Astrocyte (in vitro differentiated cells and primary cell): ENCODE measurements at regions not wholly inside any gene's neighbourhood (a gene's known extent, or its start where the extent isn't known, plus 50 kb on each side); places are given as distances from the start of the nearest gene placed in this dataset.

ENCODE experiments used
- DNase-seq: peaks from one replicate; pipeline ENCODE4 v3.0.0-alpha.2; 2010; ENCODE audit warnings: low read depth
- FAIRE-seq: peaks from 2 replicates; lab custom pipeline; 2011; peaks lifted over from hg19 to GRCh38; lab: Jason Lieb, UNC
- H2AFZ ChIP-seq: 2 replicates; pipeline ENCODE4 v1.6.0; 2012; ENCODE audit warnings: low read depth, low read length, inconsistent platforms
- H3K27ac ChIP-seq: 2 replicates; pipeline ENCODE4 v1.5.1; 2011; ENCODE audit warnings: low read depth, low read length, inconsistent platforms
- H3K27me3 ChIP-seq: 2 replicates; pipeline ENCODE4 v1.6.0; 2011; ENCODE audit warnings: low read length, inconsistent platforms; ENCODE audit not compliant: insufficient read depth
- H3K36me3 ChIP-seq: 2 replicates; pipeline ENCODE4 v1.5.1; 2011; ENCODE audit warnings: low read length, inconsistent platforms; ENCODE audit not compliant: insufficient read depth
- H3K4me1 ChIP-seq: 2 replicates; pipeline ENCODE4 v1.5.1; 2011; ENCODE audit warnings: low read length, inconsistent platforms; ENCODE audit not compliant: insufficient read depth
- H3K4me2 ChIP-seq: 2 replicates; pipeline ENCODE4 v1.6.0; 2012; ENCODE audit warnings: low read length, inconsistent platforms
- H3K4me3 ChIP-seq: 2 replicates; pipeline ENCODE4 v1.5.1; 2011; ENCODE audit warnings: low read depth, mild to moderate bottlenecking, low read length, inconsistent platforms; ENCODE audit not compliant: insufficient read depth
- H3K79me2 ChIP-seq: 2 replicates; pipeline ENCODE4 v1.6.0; 2012; ENCODE audit warnings: mild to moderate bottlenecking, low read length, inconsistent platforms; ENCODE audit not compliant: insufficient read depth
- H3K9ac ChIP-seq: 2 replicates; pipeline ENCODE4 v1.6.0; 2012; ENCODE audit warnings: mild to moderate bottlenecking, low read length, inconsistent platforms
- H3K9me3 ChIP-seq: 2 replicates; pipeline ENCODE4 v1.5.1; 2012; ENCODE audit warnings: low read depth, mild to moderate bottlenecking, low read length, inconsistent platforms; ENCODE audit not compliant: insufficient read depth
- H4K20me1 ChIP-seq: 2 replicates; pipeline ENCODE4 v1.6.0; 2012; ENCODE audit warnings: low read length, inconsistent platforms; ENCODE audit not compliant: insufficient read depth
- H3K27ac Mint-ChIP-seq: one replicate; pipeline ENCODE4 v1.8.0; 2021; ENCODE audit warnings: mild to moderate bottlenecking, mixed read lengths; ENCODE audit not compliant: unreplicated experiment
- H3K27me3 Mint-ChIP-seq: one replicate; pipeline ENCODE4 v1.8.0; 2021; ENCODE audit warnings: low read depth, mixed read lengths; ENCODE audit not compliant: unreplicated experiment
- H3K36me3 Mint-ChIP-seq: one replicate; pipeline ENCODE4 v1.8.0; 2021; ENCODE audit warnings: low read depth, mixed read lengths; ENCODE audit not compliant: unreplicated experiment
- H3K4me1 Mint-ChIP-seq: one replicate; pipeline ENCODE4 v1.8.0; 2021; ENCODE audit warnings: low read depth, mixed read lengths; ENCODE audit not compliant: unreplicated experiment
- H3K4me3 Mint-ChIP-seq: one replicate; pipeline ENCODE4 v1.8.0; 2021; ENCODE audit warnings: mild to moderate bottlenecking, moderate library complexity, mixed read lengths; ENCODE audit not compliant: unreplicated experiment
- H3K9me3 Mint-ChIP-seq: one replicate; pipeline ENCODE4 v1.8.0; 2021; ENCODE audit warnings: mild to moderate bottlenecking, mixed read lengths; ENCODE audit not compliant: unreplicated experiment
- CTCF ChIP-seq: IDR thresholded peaks from 2 replicates; pipeline ENCODE4 v1.5.1; 2011; ENCODE audit warnings: low read depth, mild to moderate bottlenecking, inconsistent platforms, low read length, moderate library complexity; ENCODE audit not compliant: insufficient read depth
- EZH2 ChIP-seq: IDR thresholded peaks from 2 replicates; pipeline ENCODE4 v1.6.1; 2012; ENCODE audit warnings: mild to moderate bottlenecking, low read length, inconsistent platforms; ENCODE audit not compliant: insufficient read depth

GRCh38 chr2:106270471-106270891 is 76.4 kb upstream of the UXS1 start:
- Mint-ChIP-seq H3K27me3 (peaks cover 18% of the 10 kb centered on the region), H3K4me3 (peak overlapping the region; percentile 51), H3K36me3 (no peaks in the 10 kb centered on the region), H3K27ac (no peak overlapping the region), H3K4me1 (peaks cover 6% of the 10 kb centered on the region), H3K9me3 (peaks cover 12% of the 10 kb centered on the region)
- no peak for TF ChIP-seq CTCF
- no peak for TF ChIP-seq EZH2
- H3K4me1 ChIP-seq = no peaks in the 10 kb centered on the region
- H3K9ac ChIP-seq = no peak overlapping the region
- no peak overlapping the region for H3K27ac ChIP-seq
- DNase-seq (no peak), FAIRE-seq (no peak)
- no peaks in the 10 kb centered on the region for H4K20me1 ChIP-seq
- H3K4me2 ChIP-seq = peak overlapping the region; percentile 73
- no peak overlapping the region for H3K4me3 ChIP-seq
- no peaks in the 10 kb centered on the region for H3K9me3 ChIP-seq
- no peak overlapping the region for H2AFZ ChIP-seq
- H3K36me3 ChIP-seq = no peaks in the 10 kb centered on the region
- H3K27me3 ChIP-seq = peaks cover 5% of the 10 kb centered on the region
- no peaks in the 10 kb centered on the region for H3K79me2 ChIP-seq

DNA sequence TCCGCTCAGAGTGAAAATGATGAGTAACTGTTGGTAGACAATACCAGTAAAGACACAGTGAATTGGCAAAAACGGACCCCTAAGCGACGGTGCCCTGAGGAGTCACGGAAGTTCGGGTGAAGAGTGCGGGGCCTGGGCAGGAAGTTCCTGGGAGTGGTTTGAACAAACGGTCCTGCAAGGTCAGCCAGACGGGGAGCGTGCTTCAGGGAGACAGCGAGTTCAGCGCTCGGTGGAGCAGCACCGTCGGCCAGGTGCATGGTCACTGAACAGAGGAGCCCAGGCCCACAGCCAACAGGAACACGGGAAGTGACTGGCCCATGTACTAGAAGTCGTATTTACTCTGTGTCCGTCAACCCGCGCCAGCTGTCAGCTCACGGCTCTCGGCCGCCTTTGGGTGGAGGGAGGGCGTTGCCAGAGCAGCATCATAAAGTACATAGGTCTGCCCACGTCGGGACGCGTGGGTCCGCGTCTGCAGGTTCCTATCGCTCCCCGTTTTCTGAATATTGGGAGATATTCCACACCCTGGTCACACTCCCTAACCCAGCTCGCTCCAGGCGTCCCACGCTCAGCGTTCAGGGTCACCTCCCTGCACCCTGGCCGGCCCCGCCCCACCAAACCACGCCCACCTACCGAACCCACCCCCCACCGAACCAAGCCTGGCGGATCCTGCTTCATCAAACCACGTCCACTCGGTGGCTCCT is 75.6 kb upstream of the UXS1 start:
- peaks cover 12% of the 10 kb centered on the region for H3K9me3 Mint-ChIP-seq
- peak overlapping the region; percentile 51 for H3K4me3 Mint-ChIP-seq
- Histone ChIP-seq H3K36me3 (no peaks in the 10 kb centered on the region), H4K20me1 (no peaks in the 10 kb centered on the region), H3K79me2 (no peaks in the 10 kb centered on the region), H3K27me3 (peaks cover 5% of the 10 kb centered on the region), H3K27ac (no peak overlapping the region), H3K4me3 (peak overlapping the region; percentile 17), H2AFZ (peak overlapping the region; percentile 81), H3K4me2 (peak overlapping the region; percentile 73), H3K4me1 (no peaks in the 10 kb centered on the region), H3K9me3 (no peaks in the 10 kb centered on the region), H3K9ac (no peak overlapping the region)
- no peaks in the 10 kb centered on the region for H3K36me3 Mint-ChIP-seq
- TF ChIP-seq CTCF (no peak), EZH2 (no peak)
- DNase-seq (no peak), FAIRE-seq (no peak)
- H3K4me1 Mint-ChIP-seq = peaks cover 6% of the 10 kb centered on the region
- no peak overlapping the region for H3K27ac Mint-ChIP-seq
- peaks cover 18% of the 10 kb centered on the region for H3K27me3 Mint-ChIP-seq

DNA sequence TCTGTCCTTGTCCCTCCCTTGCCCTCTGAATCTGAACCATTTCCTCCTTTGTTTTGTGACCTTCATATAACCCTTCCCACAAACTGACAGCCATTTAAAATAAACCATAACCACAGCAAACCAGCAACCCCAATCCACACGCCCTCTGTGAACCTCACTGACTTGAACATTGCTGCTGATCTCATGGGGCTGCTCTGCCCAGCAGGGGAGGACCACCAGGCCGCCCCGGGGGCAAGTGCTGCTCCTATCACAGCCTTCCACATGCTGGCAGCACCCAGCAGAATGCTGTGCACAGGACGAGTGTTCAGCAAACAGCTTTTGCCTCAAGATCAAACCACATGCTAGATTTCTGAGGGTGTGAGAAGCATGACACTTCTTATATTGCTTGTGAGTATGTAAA is 73.9 kb upstream of the UXS1 start:
- no peak overlapping the region for H2AFZ ChIP-seq
- FAIRE-seq (no peak), DNase-seq (no peak)
- H3K9me3 Mint-ChIP-seq = peaks cover 9% of the 10 kb centered on the region
- H3K79me2 ChIP-seq = no peaks in the 10 kb centered on the region
- no peaks in the 10 kb centered on the region for H3K9me3 ChIP-seq
- no peak for TF ChIP-seq EZH2
- TF ChIP-seq CTCF = no peak
- H3K9ac ChIP-seq = no peak overlapping the region
- no peaks in the 10 kb centered on the region for H4K20me1 ChIP-seq
- no peak overlapping the region for H3K4me3 ChIP-seq
- no peaks in the 10 kb centered on the region for H3K4me1 ChIP-seq
- H3K27me3 Mint-ChIP-seq = peaks cover 18% of the 10 kb centered on the region
- no peaks in the 10 kb centered on the region for H3K36me3 ChIP-seq
- no peak overlapping the region for H3K4me2 ChIP-seq
- no peaks in the 10 kb centered on the region for H3K36me3 Mint-ChIP-seq
- H3K4me1 Mint-ChIP-seq = peaks cover 6% of the 10 kb centered on the region
- H3K27ac Mint-ChIP-seq = no peak overlapping the region
- H3K4me3 Mint-ChIP-seq = no peak overlapping the region
- peaks cover 5% of the 10 kb centered on the region for H3K27me3 ChIP-seq
- no peak overlapping the region for H3K27ac ChIP-seq
